ENCODE measurements at regions not wholly inside any gene's neighbourhood (a gene's known extent, or its start where the extent isn't known, plus 50 kb on each side); places are given as distances from the start of the nearest gene placed in this dataset.

- TF ChIP-seq, protein P1, sequence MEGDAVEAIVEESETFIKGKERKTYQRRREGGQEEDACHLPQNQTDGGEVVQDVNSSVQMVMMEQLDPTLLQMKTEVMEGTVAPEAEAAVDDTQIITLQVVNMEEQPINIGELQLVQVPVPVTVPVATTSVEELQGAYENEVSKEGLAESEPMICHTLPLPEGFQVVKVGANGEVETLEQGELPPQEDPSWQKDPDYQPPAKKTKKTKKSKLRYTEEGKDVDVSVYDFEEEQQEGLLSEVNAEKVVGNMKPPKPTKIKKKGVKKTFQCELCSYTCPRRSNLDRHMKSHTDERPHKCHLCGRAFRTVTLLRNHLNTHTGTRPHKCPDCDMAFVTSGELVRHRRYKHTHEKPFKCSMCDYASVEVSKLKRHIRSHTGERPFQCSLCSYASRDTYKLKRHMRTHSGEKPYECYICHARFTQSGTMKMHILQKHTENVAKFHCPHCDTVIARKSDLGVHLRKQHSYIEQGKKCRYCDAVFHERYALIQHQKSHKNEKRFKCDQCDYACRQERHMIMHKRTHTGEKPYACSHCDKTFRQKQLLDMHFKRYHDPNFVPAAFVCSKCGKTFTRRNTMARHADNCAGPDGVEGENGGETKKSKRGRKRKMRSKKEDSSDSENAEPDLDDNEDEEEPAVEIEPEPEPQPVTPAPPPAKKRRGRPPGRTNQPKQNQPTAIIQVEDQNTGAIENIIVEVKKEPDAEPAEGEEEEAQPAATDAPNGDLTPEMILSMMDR (conservative IDR thresholded peaks at IDR 0.05; ENCODE audit: low read depth, low read length) = no peak
- no peak for DNase-seq (ENCODE audit: low read depth)
- H3K4me3 ChIP-seq (ENCODE audit: low read depth, low read length) = no peak overlapping the region
These were observed 455.3 kb downstream of the BCL11B start for GRCh38 chr14:98816720-98817119.

GRCh38 chr14:98819132-98819866, 452.7 kb downstream of the BCL11B start:
- no peak overlapping the region for H3K4me3 ChIP-seq (ENCODE audit: low read depth, low read length)
- TF ChIP-seq, protein P1 (conservative IDR thresholded peaks at IDR 0.05; ENCODE audit: low read depth, low read length) = no peak
- DNase-seq (ENCODE audit: low read depth) = no peak

DNA sequence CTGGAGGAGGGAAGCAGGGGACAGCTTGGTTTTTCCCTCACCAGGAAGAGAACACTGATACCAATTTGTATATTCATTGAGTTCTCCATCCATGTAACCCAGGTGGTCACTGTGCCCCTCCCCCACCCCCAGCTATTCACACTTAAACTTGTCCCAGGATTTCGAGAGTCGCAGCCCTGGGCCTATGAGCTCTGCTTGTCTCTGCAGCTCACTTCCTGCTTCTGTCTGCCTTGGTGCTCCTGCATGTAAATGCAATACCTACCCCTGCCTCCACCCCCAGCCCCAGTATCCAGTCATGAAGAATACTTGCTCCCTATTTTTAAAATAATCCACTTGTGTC, 452.2 kb downstream of the BCL11B start:
- TF ChIP-seq, protein P1 (conservative IDR thresholded peaks at IDR 0.05; ENCODE audit: low read depth, low read length) = no peak
- no peak overlapping the region for H3K4me3 ChIP-seq (ENCODE audit: low read depth, low read length)
- no peak for DNase-seq (ENCODE audit: low read depth)

DNA sequence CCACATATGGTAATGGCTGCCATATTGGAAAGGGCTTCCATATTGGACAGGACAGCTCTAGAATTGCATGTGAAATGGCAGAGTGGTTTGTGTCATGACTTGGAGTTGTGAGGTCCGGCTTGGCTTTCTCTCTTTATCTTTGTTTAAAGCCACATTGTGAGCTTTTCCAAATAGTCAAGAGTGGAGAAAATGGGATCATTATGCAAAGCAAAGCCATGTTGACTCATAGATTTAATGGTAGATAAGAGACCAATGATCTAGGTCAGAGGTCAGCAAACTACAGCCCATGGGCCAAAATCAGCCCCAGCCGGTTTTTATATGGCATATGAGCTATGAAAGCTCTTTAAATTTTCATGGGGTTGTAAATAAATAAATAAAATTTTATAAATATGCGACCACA, 449.1 kb downstream of the BCL11B start:
- TF ChIP-seq, protein P1 (conservative IDR thresholded peaks at IDR 0.05; ENCODE audit: low read depth, low read length) = no peak
- no peak overlapping the region for H3K4me3 ChIP-seq (ENCODE audit: low read depth, low read length)
- no peak for DNase-seq (ENCODE audit: low read depth)

DNA sequence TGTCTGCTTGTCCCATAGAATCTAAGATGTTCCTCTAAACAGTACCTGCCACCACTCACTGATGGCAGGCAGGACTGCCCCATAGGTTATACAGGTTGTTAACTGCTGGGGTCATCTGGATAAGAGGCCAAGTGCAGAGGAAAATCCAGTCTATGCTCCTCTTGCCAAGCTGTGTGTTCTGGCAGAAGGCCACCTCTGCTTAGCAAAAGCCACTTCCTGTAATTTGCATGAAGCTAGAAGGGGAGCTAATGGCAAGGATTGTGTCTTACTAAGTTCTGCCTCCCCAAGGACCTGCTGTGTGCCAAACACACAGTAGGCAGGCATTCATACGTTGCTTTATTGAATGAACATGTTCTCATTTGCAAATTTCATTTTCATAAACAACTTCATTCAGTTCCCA, 445.4 kb downstream of the BCL11B start:
- no peak for DNase-seq (ENCODE audit: low read depth)
- TF ChIP-seq, protein P1 (conservative IDR thresholded peaks at IDR 0.05; ENCODE audit: low read depth, low read length) = no peak
- H3K4me3 ChIP-seq (ENCODE audit: low read depth, low read length) = no peak overlapping the region

DNA sequence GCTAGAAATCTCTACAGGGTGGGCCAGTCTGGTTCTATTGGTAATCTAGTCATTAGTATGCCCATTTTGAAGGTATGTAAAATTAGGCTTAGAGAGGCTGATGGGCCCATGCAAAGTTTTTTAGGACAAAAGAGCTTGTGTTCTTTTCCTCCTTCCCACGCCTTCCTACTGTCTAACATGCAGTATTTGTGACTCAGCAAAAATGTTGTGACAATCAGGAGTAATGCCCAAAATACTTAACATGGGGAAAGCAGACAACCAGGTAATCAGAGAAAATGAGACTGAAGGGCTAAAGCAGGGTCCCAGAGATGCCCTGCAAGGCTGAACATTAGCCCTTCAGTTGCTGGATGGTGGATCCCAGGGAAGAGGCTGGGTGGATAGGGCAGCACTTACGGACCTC, 437.9 kb downstream of the BCL11B start:
- no peak for DNase-seq (ENCODE audit: low read depth)
- TF ChIP-seq, protein P1 (conservative IDR thresholded peaks at IDR 0.05; ENCODE audit: low read depth, low read length) = no peak
- no peak overlapping the region for H3K4me3 ChIP-seq (ENCODE audit: low read depth, low read length)

Data from epithelial cell of proximal tubule (primary cell).